HG03196 (cell line): ENCODE measurements at regions not wholly inside any gene's neighbourhood (a gene's known extent, or its start where the extent isn't known, plus 50 kb on each side); places are given as distances from the start of the nearest gene placed in this dataset.
"Not testable (repeated sequence)": the region's sequence is repeated elsewhere in the genome, so short reads cannot be mapped to it uniquely, and the experiment has no call there.

Source experiments
- ATAC-seq: cut with Tn5 transposase; IDR thresholded peaks from one replicate; pipeline ENCODE4 v1.9.1; 2021; ENCODE audit not compliant: unreplicated experiment

DNA sequence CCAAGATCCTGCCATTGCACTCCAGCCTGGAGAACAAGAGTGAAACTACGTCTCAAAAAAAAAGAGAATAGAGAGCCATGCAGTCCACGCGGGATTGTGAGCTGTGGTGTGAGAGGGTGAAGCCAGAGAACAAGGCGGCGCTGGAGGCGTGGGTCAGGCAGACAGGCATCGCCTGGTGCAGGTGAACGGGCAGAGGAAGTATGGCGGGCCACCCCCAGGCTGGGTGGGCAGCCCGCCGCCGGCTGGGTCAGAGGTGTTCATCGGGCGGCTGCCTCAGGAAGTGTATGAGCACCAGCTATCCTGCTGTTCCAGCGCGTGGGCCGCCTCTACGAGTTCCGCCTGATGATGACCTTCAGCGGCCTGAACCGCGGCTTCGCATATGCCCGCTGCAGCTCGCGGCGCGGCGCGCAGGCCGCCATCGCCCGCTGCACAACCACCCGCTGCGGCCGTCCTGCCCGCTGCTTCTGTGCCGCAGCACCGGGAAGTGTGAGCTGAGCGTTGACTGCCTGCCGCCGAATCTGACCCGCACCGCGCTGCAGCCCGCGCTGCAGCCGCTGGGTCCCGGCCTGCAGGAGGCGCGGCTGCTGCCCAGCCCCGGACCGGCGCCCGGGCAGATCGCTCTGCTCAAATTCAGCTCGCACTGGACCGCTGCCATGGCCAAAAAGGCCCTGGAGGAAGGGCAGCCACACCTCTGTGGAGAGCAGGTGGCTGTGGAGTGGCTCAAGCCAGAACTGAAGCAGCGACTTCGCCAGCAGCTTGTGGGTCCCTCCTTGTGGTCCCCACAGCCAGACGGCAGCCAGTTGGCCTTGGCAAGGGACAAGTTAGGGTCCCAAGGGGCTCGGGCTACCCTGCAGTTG, 95.5 kb upstream of the PLEKHM1 start:
- ATAC-seq, result peak; percentile 34

DNA sequence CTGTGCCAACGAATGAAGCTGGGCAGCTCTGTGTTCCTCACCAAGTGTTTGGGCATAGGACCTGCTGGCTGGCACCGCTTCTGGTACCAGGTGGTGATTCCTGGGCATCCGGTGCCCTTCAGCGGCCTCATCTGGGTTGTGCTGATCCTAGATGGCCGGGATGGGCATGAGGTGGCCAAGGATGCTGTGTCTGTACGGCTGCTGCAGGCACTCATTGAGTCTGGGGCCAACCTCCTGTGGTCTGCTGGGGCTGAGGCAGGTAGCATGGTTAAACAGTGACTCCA, 96.1 kb upstream of the PLEKHM1 start:
- ATAC-seq, result not testable (repeated sequence)

DNA sequence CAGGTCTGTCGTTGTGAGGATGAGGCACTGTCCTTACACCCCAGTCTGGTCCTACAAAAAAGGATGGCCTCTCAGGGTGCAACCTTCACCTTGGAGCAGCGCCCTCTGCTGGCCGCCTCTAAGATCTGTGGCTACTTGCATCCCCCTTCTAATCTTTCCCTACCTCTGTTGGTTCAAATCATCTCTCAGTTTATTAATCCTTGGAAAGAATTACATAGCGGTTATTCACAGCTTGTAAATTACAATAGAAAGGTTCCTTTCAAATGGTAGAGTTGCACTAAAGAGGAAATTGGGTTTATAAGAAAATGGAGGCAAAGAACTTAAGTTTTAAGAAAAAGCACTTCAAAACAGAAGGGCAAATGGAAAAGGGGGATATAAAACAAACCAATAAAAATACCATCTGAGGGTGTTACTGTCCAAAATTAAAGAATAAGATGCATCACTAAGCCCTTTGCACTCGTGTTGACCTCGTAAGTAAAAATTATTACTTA, 102.0 kb upstream of the PLEKHM1 start:
- ATAC-seq, result not testable (repeated sequence)

DNA sequence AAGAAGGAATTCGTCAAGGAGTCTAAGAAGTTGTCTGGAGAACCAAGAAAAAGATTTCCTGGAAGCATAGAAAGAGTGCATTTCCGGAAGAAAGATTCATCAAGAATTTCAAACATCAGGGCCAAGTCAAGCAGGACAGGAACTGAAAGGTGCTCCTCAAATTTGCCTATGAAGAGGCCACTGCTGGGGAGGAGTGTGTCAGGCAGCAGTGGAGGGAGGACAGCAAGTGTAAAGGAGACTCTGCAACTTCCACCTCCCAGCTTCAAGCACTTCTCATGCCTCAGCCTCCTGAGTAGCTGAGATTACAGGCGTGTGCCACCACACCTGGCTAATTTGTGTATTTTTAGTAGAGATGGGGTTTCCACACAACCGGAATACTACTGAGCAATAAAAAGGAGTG, 105.8 kb upstream of the PLEKHM1 start:
- ATAC-seq, result not testable (repeated sequence)

DNA sequence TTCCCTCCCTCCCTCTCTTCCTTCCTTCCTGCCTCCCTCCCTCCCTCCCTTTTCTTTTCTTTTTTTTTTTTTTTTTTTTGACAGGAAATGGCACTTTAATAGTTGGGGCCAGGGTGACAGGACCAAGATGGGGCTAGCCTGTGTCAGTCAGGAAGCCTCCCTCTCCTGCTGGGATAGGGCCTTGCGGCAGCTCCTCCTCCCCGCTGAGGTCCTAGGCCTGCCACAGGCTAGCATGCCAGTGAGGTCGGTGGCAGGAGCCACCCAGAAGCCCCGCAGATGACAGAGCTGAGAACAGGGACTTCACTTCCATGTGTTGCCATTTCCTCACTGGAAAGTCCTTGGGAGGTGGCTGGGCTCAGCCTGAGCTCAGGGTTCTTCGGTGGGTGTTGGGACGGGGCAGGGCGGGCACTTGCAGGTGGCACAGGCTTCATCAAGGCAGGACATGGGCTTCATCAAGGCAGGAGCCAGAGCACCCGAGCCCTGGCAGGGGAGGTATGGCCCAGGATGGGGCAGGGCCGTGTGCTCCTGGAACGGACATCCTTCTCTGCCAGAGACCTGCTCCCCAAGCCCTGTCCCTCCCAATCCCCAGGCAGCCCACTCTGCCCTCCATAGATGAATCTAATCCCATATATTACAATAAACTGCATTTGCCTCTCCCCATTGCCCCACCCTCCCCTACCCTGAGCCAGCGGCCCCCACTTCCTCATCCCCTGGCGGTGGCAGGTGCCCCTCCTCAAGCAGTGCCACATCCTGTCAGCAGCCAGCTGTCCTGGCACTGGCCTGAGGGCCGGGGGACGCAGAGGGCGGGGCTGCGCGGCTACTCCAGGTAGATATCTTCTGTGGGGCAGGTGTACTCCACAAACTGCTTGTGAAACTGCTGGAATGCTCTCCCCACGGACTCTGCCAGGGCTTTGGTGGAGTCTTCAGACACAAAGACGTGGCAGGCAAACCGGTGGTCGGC, 109.8 kb upstream of the PLEKHM1 start:
- not testable (repeated sequence) for ATAC-seq

DNA sequence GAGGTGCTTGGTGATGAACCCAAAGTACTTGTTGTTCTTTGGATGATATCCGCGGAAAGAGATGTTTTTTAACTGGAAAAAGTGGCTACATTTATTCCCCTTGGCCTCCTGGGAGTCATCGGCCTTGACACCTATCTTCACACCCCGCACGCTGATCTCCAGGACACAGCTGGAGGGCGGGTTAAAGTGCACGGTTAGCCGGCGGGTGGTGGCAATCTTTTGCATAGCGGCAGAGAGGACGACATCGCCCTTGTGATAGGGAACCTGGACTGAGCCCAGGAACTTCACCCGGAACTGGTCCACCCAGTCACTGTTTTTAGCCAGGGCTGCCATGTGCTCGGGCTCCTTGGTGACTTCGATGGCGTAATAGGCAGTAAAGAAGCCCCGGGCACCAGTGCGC, 110.5 kb upstream of the PLEKHM1 start:
- not testable (repeated sequence) for ATAC-seq

DNA sequence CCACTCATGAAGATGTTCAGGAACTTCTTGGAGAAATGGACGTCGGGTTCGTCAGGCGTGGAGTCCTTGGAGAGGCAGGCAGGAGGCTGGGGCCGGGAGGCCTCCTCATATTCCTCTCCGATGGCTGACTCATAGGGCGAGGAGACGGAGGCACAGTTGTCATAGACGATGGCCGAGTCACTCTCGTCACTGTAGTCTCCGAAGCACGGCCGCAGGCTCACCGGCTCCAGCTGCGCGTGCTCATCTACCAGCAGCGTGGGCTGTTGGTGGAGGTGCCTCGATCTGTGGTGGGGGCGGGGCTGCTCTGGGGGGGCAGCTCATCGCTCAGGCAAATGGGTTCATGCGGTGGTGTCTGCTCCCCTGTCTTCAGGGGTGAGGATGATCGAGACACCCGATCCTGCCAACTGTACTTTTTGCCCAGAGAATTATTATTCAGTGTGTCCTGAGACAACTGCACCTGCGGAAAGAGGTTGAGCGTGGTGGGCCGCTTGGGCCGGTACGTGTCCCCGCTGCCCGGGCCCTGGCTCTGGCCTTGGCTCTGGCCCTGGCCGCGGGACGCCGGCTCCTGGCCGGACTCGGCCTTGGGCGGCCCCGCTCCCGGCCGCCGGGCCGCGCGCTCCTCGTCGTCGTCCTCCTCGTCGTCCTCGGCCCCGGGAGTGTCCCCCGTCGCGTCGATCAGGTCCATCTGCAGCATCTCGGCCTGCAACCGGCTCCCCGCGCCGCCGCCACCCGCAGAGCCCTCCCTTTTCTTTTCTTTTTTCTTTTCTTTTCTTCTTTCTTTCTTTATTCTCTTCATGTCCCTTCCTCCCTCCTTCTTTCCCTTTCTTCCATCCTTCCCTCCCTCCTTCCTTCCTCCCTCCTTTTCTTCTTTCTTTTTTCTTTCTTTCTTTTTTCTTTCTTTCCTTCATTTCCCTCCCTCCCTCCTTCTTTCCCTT, 111.4 kb upstream of the PLEKHM1 start:
- ATAC-seq, result not testable (repeated sequence)

DNA sequence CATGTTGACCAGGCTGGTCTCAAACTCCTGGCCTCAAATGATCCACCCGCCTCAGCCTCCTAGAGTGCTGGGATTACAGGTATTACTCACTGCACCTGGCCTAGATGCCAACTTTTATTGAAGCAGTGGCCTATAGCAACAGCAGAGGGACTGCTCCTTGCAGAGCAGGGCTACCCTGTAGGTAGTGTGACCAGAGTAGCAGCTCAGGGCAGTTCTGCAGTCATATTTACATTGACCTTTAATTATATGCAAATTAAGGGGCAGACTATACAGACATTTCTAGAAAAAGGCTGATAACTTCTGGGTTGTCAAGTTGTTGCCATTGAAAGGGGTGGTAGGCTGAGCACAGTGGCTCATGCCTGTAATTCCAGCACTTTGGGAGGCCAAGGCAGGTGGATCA, 115.2 kb upstream of the PLEKHM1 start:
- not testable (repeated sequence) for ATAC-seq

DNA sequence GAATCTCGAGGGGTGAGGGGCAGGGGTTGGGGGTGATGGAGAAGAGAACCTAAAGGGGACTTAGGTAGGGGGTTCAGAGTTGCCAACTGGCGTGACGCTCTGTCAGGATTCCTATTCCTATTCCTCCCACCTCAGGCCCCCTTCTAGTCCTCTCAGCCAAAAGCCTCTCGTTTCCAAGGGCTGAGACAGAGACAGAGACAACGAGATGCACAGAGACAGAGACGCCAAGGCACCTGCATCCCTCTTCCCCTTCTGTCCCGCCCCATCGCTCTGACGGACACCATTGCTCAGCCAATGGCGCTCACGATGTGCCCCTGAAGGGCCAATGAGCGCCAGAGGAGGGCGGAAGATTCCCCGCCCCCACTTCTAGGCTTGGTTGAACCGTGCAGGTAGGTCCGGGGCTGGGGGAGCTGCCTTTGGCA, 129.5 kb upstream of the PLEKHM1 start:
- peak; percentile 94 for ATAC-seq

DNA sequence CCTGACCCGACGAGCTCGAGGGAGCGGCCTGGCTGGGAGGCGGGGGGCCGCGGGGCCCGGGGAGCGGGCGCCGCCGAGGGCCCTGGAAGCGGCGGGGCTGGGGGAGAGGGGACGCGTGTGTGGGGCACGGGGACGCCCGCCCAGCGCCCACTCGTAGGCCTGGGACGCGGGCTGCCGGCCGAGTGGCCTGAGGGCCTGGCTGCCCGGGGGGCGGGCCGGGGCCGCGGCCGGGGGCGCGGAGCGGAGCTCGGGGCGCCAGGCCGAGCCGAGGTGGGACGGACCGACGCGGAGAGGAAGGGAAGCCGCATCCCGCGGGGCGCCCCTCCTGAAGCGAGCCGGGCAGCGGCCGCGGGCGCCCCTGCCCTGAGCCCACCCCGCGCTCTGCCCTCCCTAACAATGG, 129.9 kb upstream of the PLEKHM1 start:
- ATAC-seq, result peak; percentile 36

DNA sequence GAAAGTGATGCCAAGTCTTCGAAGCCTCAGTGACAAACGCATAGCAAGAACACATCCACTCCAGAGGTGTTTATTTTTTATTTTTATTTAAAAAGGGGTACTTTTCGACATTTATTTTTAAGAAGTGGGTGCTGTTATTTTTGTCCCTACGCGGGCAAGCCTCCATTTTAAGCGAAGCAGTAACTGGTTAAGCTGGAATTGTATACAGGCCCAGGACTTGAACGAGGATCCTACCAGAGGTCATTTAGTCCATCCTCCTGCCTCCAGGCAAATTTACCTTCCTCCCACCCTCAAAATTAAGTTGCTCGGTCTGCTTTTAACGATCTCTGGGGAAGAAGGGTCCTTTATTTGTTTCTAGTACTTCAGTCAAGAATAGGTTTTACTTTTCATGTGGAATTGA, 130.6 kb upstream of the PLEKHM1 start:
- not testable (repeated sequence) for ATAC-seq

DNA sequence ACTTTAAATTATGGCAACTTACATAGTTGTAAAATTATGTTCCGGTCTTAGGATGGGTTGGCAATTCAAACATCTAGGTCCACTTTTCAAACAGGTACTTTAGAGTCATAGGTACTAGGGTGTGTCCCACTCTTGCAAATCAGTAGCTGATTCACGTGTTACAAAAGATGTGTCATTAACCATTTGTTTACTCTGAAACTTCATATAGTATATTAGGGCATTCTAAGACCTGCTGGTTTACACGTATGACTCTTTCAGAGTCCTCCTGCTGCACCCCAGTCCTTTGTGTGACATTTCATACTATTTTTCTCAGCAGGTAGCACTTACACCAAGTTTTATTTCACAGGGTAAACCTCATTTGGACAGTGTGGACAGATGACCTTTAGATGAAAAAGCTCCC, 131.8 kb upstream of the PLEKHM1 start:
- not testable (repeated sequence) for ATAC-seq

DNA sequence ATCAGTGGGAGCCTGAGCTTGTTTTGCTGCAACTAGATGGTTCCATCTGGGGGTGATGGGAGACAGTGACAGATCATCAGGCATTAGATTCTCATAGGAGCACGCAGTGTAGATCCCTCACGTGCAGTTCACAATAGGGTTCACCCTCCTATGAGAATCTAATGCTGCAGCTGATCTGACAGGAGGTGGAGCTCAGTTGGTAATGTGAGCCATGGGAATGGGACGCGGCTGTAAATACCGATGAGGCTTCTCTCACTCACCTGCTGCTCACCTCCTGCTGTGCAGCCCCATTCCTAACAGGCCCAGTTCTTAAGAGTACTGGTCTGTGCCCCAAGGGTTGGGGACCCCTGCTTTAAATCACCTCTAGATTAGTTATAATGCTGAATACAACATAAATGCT, 137.5 kb upstream of the PLEKHM1 start:
- ATAC-seq, result no peak

DNA sequence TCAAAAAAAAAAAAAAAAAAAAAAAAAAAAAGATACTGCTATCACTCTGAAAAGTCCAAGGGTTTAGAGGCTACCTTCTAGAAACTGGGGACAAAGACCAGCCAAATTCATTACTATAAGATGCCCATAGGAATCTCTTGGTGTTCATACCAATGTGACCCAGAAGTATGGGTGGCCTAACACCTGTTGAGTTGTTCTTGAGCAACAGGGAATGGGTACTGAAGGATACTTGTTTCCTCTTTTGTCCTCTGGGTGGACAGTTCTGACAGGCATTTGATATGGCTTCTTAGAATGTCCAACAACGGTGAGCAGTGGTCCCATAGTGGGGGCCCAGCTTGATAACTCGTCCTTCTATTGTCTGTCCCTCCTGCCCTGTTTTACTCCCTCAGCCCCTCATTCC, 141.4 kb upstream of the PLEKHM1 start:
- no peak for ATAC-seq

DNA sequence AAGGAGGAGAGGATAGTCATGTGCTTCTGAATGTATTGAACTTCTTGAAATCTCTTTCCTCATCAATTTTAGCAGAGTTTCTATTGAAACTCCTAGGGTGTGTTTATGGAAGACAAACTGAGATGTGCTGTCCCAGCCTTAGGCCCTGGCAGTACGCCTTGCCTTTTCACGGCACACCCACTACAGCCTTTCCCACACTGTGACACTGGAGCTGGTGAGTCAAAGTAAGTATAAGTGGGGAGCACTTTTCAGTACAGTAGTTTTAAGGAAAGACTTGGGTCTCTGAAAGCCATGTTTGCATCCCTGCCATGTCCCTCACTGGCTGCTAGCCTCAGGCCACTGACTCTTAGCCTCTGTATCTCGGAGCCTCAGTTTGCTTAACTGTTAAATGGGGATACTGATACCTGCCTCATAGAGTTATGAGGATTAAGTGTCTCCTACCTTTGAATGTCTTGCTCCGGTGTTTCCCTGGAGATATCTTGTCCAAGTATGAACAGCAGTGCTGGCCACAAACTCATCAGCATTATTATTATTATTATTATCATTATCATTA, 144.7 kb upstream of the CRHR1 start:
- no peak for ATAC-seq

DNA sequence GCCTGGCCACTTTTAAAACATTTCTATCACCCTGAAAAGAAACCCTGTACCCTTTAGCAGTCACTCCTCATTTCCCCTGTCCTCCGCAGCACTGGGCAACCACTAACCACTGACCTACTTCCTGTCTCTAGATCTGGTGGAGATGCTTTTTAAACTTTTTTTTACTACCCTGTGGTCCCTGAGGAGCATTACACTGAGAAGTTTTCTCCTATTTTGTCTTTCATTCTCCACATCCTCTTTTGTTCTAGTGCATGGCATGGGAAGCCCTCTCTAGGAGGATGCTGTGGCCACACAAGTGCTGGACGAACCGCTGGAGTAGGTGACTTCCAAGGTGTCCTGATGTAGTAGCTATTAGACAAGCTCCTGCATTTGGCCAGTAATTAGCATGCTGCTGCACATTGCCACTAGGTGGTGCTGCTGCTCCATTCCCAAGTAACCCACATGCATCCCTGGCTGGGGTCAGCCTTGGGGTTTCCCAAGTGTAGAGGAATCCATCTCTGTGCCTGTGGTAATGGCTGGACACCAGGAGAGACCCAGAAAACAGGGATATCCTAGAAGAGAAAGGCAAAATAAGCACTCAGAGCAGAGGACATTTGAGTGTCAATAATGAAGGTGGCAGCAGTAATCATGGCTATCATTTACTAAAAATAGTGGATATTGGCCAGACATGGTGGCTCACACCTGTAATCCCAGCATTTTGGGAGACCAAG, 143.8 kb upstream of the CRHR1 start:
- no peak for ATAC-seq

DNA sequence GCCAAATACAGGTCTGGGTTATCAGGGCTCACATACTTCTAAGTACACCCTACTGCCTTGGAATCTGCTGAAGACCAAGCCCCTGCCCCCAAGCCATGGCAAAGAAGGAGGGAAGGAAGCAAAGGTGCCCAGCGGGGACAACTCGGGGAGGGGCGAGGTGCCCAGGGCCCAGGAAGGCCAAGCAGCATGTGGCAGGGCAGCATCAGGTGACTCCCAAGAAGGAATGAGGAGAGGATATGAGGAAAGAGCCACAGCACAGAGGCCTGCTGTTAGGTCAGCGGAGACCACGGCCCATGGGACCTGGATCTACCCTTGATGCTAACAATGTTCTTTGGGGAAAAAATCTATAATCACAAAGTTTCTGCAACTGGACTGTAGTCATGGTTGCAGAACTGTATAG, 142.6 kb upstream of the CRHR1 start:
- no peak for ATAC-seq

DNA sequence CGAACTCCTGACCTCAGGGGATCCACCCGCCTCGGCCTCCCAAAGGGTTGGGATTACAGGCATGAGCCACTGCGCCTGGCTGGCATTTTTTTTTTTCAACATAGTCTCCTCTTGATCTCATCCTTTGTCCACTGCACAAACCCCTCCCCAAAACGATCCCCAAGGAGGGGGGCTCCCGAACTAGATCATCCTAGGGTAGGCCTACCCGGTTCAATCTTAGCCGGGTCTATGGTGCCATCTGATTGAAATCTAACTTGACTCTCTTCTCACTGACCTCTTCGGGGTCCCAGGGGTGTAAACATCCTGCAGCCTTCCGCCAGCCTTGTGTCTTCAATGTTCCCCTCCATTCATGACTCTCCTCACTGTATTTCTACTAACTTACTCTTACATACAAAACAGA, 140.5 kb upstream of the CRHR1 start:
- no peak for ATAC-seq

DNA sequence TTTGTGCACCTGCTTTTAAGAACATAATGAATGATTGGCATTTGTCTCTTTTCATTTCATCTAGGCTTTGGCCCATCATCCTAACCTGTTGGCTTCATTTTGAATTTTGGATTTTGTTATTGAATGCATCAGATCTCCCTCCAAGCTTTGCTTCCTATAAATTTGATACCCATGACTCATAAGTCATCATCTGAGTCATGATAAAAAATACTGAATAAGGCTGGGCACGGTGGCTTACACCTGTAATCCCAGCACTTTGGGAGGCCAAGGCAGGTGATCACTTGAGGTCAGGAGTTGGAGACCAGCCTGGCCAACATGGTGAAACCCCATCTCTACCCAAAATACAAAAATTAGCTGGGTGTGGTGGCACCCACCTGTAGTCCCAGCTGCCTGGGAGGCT, 139.5 kb upstream of the CRHR1 start:
- not testable (repeated sequence) for ATAC-seq

DNA sequence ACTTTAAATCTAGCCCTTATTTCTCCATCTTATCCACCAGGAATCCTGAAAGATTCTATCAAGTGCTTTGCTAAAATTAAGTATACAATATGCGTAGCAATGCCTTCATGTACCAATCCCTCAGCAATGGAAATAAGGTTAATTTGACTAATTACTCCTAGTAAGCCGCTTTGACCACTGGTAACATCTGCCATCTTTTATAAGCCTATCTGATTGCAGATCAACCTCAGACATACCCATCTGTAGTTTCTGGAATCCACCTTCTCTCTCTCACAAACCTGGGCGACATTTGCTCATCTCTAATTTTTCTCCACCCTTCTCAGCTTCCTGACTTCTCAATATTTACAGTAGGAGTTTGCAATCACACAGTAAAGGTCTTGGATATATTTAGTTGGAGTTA, 138.8 kb upstream of the CRHR1 start:
- no peak for ATAC-seq
